ENCODE measurements at regions not wholly inside any gene's neighbourhood (a gene's known extent, or its start where the extent isn't known, plus 50 kb on each side); places are given as distances from the start of the nearest gene placed in this dataset.

DNA sequence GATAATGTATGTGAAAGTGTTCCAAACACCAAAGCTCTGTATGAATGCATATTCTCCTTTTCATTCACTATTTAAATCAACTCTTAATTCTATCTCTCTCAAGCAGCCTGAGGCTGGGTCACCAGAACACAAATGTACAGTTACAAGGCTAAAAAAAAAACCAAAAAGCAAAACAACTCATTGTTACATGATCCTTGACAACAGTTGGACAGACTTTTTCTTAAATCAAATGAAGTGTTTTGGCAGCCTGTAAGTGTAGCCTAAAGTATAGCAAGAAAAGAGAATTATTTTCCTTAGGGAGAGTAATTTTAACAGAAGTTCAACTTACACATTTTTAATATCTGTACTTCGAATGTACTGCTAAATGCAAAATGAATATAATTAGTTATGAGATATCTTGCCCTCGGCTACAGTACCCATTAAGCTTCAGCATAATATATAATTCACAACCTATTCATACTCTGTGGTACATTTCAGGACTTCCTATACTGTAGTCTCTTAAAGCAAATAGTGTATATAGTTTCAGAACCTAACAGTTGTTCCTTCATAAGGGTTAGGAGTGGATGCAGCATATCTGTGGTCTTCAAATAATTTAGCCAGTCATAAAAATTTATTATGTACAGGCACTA, 214.0 kb upstream of the BTG1 start:
- no peak overlapping the region for H3K18ac ChIP-seq (ENCODE audit: low read length)
- no peak overlapping the region for H3K27ac ChIP-seq (ENCODE audit: low read depth, low read length)
- no CpG with 5 or more reads among the region's 2 CpGs for WGBS (ENCODE audit: extremely low coverage, insufficient coverage, low lambda C conversion rate)
- H3K4me2 ChIP-seq (ENCODE audit: low read length): no peak overlapping the region
- no peak overlapping the region for H4K5ac ChIP-seq (ENCODE audit: low read length)
- no peaks in the 10 kb centered on the region for H3K79me2 ChIP-seq (ENCODE audit: control insufficient read depth, insufficient read depth, low read length)
- no peak overlapping the region for H3K4me3 ChIP-seq (ENCODE audit: low read length)
- H3K27me3 ChIP-seq (ENCODE audit: insufficient read depth, low read length, poor library complexity): no peaks in the 10 kb centered on the region
- no peak overlapping the region for H3K9ac ChIP-seq (ENCODE audit: low read length)
- no peak overlapping the region for H2AK5ac ChIP-seq (ENCODE audit: low read length)
- DNase-seq: no peak
- no peak overlapping the region for H2BK120ac ChIP-seq (ENCODE audit: low read depth, low read length)
- H3K4me1 ChIP-seq (ENCODE audit: control insufficient read depth, low read depth, low read length): no peaks in the 10 kb centered on the region
- H2BK5ac ChIP-seq (ENCODE audit: low read length): no peak overlapping the region
- H3K79me1 ChIP-seq (ENCODE audit: low read length): no peaks in the 10 kb centered on the region
- H3K4ac ChIP-seq (ENCODE audit: low read depth, low read length): no peak overlapping the region
- H3K23ac ChIP-seq (ENCODE audit: low read length): no peak overlapping the region
- H3K36me3 ChIP-seq (ENCODE audit: control insufficient read depth, insufficient read depth, low read length): no peaks in the 10 kb centered on the region
- no peak overlapping the region for H3K56ac ChIP-seq (ENCODE audit: low read length)
- no peak overlapping the region for H4K8ac ChIP-seq (ENCODE audit: low read depth, low read length)
- no peak overlapping the region for H2BK15ac ChIP-seq (replicated peaks; ENCODE audit: low read depth)

DNA sequence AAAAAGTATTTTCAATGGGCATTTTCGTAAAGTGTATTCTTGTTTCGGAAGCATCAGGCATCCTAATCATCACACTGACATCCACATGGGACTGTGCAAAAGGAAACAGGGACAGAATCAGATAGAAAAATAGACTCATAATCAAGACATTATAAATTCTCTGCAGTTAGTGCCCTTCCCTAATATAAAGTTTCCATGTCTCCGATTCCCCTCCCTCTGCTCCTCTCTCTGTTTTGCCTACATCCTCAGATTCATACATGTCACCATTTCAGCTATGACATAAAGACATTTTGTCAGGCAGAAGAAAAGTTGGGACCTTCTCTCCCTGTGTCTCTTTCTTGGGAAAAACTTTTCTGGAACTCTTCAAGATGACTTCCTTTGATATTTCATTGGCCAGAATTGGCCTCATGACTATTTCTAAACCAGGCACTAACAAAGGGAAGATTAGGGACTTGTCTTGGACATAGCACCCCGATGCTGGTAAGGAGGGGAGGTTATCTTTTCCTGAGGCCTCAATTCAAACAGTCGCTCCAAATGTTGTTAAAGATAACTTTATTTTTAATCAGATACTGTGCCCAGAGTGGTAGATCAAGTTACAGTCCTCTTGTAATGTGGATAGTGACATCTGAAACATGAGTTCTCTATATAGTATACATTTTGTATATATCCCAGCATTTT, 212.1 kb upstream of the BTG1 start:
- no peak overlapping the region for H4K5ac ChIP-seq (ENCODE audit: low read length)
- H3K9ac ChIP-seq (ENCODE audit: low read length): no peak overlapping the region
- WGBS (ENCODE audit: extremely low coverage, insufficient coverage, low lambda C conversion rate): no CpG with 5 or more reads among the region's 5 CpGs
- no peaks in the 10 kb centered on the region for H3K36me3 ChIP-seq (ENCODE audit: control insufficient read depth, insufficient read depth, low read length)
- no peak overlapping the region for H3K4ac ChIP-seq (ENCODE audit: low read depth, low read length)
- no peak overlapping the region for H3K56ac ChIP-seq (ENCODE audit: low read length)
- H3K23ac ChIP-seq (ENCODE audit: low read length): no peak overlapping the region
- H3K4me2 ChIP-seq (ENCODE audit: low read length): no peak overlapping the region
- no peaks in the 10 kb centered on the region for H3K4me1 ChIP-seq (ENCODE audit: control insufficient read depth, low read depth, low read length)
- H2BK5ac ChIP-seq (ENCODE audit: low read length): no peak overlapping the region
- H3K4me3 ChIP-seq (ENCODE audit: low read length): no peak overlapping the region
- no peaks in the 10 kb centered on the region for H3K79me2 ChIP-seq (ENCODE audit: control insufficient read depth, insufficient read depth, low read length)
- peak; percentile 9 for DNase-seq
- no peaks in the 10 kb centered on the region for H3K27me3 ChIP-seq (ENCODE audit: insufficient read depth, low read length, poor library complexity)
- H2AK5ac ChIP-seq (ENCODE audit: low read length): no peak overlapping the region
- H2BK15ac ChIP-seq (replicated peaks; ENCODE audit: low read depth): no peak overlapping the region
- no peak overlapping the region for H3K18ac ChIP-seq (ENCODE audit: low read length)
- no peaks in the 10 kb centered on the region for H3K79me1 ChIP-seq (ENCODE audit: low read length)
- no peak overlapping the region for H3K27ac ChIP-seq (ENCODE audit: low read depth, low read length)
- H2BK120ac ChIP-seq (ENCODE audit: low read depth, low read length): no peak overlapping the region
- H4K8ac ChIP-seq (ENCODE audit: low read depth, low read length): no peak overlapping the region

DNA sequence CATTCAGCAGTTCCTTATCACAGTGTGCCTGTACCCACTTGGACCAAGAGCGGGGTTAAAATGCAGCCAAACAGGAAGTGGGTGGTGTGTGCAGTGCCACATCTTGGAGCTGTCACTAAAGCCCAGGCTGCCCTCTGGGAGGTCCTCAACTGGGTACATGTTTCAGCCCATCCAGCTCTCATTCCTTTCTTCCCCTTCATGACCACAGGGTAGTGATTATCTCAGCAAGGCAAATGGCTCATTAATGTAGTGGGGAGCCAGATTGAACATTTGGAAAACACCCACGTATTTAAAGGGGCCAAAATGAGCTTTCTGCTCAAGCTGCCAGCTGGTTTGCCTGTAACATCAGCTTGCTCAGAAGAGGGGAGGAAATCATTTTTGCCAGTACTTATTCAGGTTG, 210.8 kb upstream of the BTG1 start:
- H3K9ac ChIP-seq (ENCODE audit: low read length): no peak overlapping the region
- no peak overlapping the region for H3K56ac ChIP-seq (ENCODE audit: low read length)
- DNase-seq: no peak
- no peaks in the 10 kb centered on the region for H3K36me3 ChIP-seq (ENCODE audit: control insufficient read depth, insufficient read depth, low read length)
- no peak overlapping the region for H3K27ac ChIP-seq (ENCODE audit: low read depth, low read length)
- H3K23ac ChIP-seq (ENCODE audit: low read length): no peak overlapping the region
- H2BK15ac ChIP-seq (replicated peaks; ENCODE audit: low read depth): no peak overlapping the region
- H3K27me3 ChIP-seq (ENCODE audit: insufficient read depth, low read length, poor library complexity): no peaks in the 10 kb centered on the region
- H3K79me2 ChIP-seq (ENCODE audit: control insufficient read depth, insufficient read depth, low read length): no peaks in the 10 kb centered on the region
- no peaks in the 10 kb centered on the region for H3K4me1 ChIP-seq (ENCODE audit: control insufficient read depth, low read depth, low read length)
- H3K4me2 ChIP-seq (ENCODE audit: low read length): no peak overlapping the region
- H4K5ac ChIP-seq (ENCODE audit: low read length): no peak overlapping the region
- no peak overlapping the region for H2BK5ac ChIP-seq (ENCODE audit: low read length)
- H3K79me1 ChIP-seq (ENCODE audit: low read length): no peaks in the 10 kb centered on the region
- no peak overlapping the region for H3K4ac ChIP-seq (ENCODE audit: low read depth, low read length)
- no peak overlapping the region for H4K8ac ChIP-seq (ENCODE audit: low read depth, low read length)
- no CpG with 5 or more reads among the region's 2 CpGs for WGBS (ENCODE audit: extremely low coverage, insufficient coverage, low lambda C conversion rate)
- no peak overlapping the region for H2AK5ac ChIP-seq (ENCODE audit: low read length)
- no peak overlapping the region for H3K18ac ChIP-seq (ENCODE audit: low read length)
- no peak overlapping the region for H3K4me3 ChIP-seq (ENCODE audit: low read length)
- no peak overlapping the region for H2BK120ac ChIP-seq (ENCODE audit: low read depth, low read length)

DNA sequence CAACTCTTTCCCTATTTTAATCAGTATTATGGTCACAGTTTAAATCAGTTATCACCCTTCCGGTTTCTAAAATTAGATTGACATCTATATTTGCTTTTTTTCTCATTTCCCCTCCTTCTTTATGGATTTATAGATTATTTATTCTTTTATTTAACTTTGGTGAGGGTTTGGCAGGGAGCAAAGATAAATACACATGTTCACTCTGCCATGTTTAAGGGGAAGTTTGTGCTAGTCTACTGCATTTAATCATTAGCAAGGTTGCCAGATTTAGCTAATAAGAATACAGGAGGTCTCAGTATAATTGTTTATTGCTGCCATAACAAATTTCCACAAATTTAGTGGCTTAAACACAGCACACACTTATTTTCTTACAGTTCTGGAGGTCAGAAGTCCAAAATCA, 204.0 kb upstream of the BTG1 start:
- Histone ChIP-seq H4K8ac (ENCODE audit: low read depth, low read length) (no peak overlapping the region), H2BK120ac (ENCODE audit: low read depth, low read length) (no peak overlapping the region), H3K36me3 (ENCODE audit: control insufficient read depth, insufficient read depth, low read length) (no peaks in the 10 kb centered on the region), H3K27ac (ENCODE audit: low read depth, low read length) (no peak overlapping the region), H3K79me2 (ENCODE audit: control insufficient read depth, insufficient read depth, low read length) (no peaks in the 10 kb centered on the region), H2BK15ac (replicated peaks; ENCODE audit: low read depth) (no peak overlapping the region), H3K79me1 (ENCODE audit: low read length) (no peaks in the 10 kb centered on the region), H2BK5ac (ENCODE audit: low read length) (no peak overlapping the region), H3K4me2 (ENCODE audit: low read length) (no peak overlapping the region), H3K56ac (ENCODE audit: low read length) (no peak overlapping the region), H3K23ac (ENCODE audit: low read length) (no peak overlapping the region), H4K5ac (ENCODE audit: low read length) (no peak overlapping the region), H3K9ac (ENCODE audit: low read length) (no peak overlapping the region), H3K4ac (ENCODE audit: low read depth, low read length) (no peak overlapping the region), H2AK5ac (ENCODE audit: low read length) (no peak overlapping the region), H3K27me3 (ENCODE audit: insufficient read depth, low read length, poor library complexity) (no peaks in the 10 kb centered on the region), H3K18ac (ENCODE audit: low read length) (no peak overlapping the region), H3K4me3 (ENCODE audit: low read length) (no peak overlapping the region), H3K4me1 (ENCODE audit: control insufficient read depth, low read depth, low read length) (no peaks in the 10 kb centered on the region)
- no peak for DNase-seq
- WGBS (ENCODE audit: extremely low coverage, insufficient coverage, low lambda C conversion rate): no CpG with 5 or more reads among the region's 1 CpG

DNA sequence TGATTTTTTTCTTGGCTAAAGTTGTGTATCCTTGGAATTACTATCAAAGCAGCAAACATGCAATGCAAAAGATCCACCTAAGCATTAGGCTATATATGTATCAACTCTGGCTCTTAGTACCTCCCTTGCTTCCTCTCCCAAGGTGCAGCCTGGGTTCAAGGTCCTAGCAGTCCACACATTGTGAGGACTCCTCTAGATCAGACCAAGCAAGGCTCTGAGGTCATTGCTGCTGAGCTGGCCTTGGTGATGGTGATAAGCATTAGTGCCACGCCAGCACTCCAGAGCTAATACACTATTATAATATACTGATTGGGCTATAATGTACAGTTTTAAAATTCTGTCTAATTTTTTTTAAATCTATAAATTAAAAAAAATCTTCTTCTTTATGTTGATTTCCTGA, 196.9 kb upstream of the BTG1 start:
- no CpG with 5 or more reads among the region's 1 CpG for WGBS (ENCODE audit: extremely low coverage, insufficient coverage, low lambda C conversion rate)

More for the DNA sequence above, 196.9 kb upstream of the BTG1 start:
- Histone ChIP-seq H3K4me1 (ENCODE audit: control insufficient read depth, low read depth, low read length) (no peaks in the 10 kb centered on the region), H4K8ac (ENCODE audit: low read depth, low read length) (no peak overlapping the region), H3K4me3 (ENCODE audit: low read length) (no peak overlapping the region), H4K5ac (ENCODE audit: low read length) (no peak overlapping the region), H3K4me2 (ENCODE audit: low read length) (no peak overlapping the region), H3K36me3 (ENCODE audit: control insufficient read depth, insufficient read depth, low read length) (no peaks in the 10 kb centered on the region), H3K27ac (ENCODE audit: low read depth, low read length) (no peak overlapping the region), H2BK15ac (replicated peaks; ENCODE audit: low read depth) (no peak overlapping the region), H3K9ac (ENCODE audit: low read length) (no peak overlapping the region), H3K4ac (ENCODE audit: low read depth, low read length) (no peak overlapping the region), H3K27me3 (ENCODE audit: insufficient read depth, low read length, poor library complexity) (no peaks in the 10 kb centered on the region), H3K56ac (ENCODE audit: low read length) (no peak overlapping the region), H2BK5ac (ENCODE audit: low read length) (no peak overlapping the region), H2BK120ac (ENCODE audit: low read depth, low read length) (no peak overlapping the region), H3K23ac (ENCODE audit: low read length) (no peak overlapping the region), H3K18ac (ENCODE audit: low read length) (no peak overlapping the region), H2AK5ac (ENCODE audit: low read length) (no peak overlapping the region), H3K79me2 (ENCODE audit: control insufficient read depth, insufficient read depth, low read length) (no peaks in the 10 kb centered on the region), H3K79me1 (ENCODE audit: low read length) (no peaks in the 10 kb centered on the region)
- DNase-seq: no peak
